Amniotic stem cell (primary cell): ENCODE measurements at regions not wholly inside any gene's neighbourhood (a gene's known extent, or its start where the extent isn't known, plus 50 kb on each side); places are given as distances from the start of the nearest gene placed in this dataset.

Experiments used
- DNase-seq: peaks from one replicate; lab custom pipeline; 2025; lab: John Stamatoyannopoulos, UW

GRCh38 chr20:53837126-53837826 is 233.1 kb downstream of the BCAS1 start:
- no peak for DNase-seq

GRCh38 chr20:53834749-53835148 is 235.6 kb downstream of the BCAS1 start:
- DNase-seq = no peak

- no peak for DNase-seq
These were observed 236.3 kb downstream of the BCAS1 start for GRCh38 chr20:53834062-53834442.

GRCh38 chr20:53833333-53834061 is 236.9 kb downstream of the BCAS1 start:
- no peak for DNase-seq

- DNase-seq = no peak
These were observed 237.9 kb downstream of the BCAS1 start for GRCh38 chr20:53832499-53832898.

GRCh38 chr20:53831812-53832211 is 238.2 kb upstream of the ZNF217 start:
- DNase-seq = no peak

- no peak for DNase-seq
These were observed 237.6 kb upstream of the ZNF217 start for GRCh38 chr20:53831228-53831627.

- DNase-seq = no peak
These were observed 236.3 kb upstream of the ZNF217 start for GRCh38 chr20:53829724-53830521.

GRCh38 chr20:53829255-53829723 is 235.7 kb upstream of the ZNF217 start:
- peak; percentile 94 for DNase-seq

GRCh38 chr20:53828682-53829254 is 235.1 kb upstream of the ZNF217 start:
- DNase-seq = peak; percentile 75

- peak; percentile 59 for DNase-seq
These were observed 234.5 kb upstream of the ZNF217 start for GRCh38 chr20:53828088-53828681.

GRCh38 chr20:53827292-53828087 is 233.9 kb upstream of the ZNF217 start:
- no peak for DNase-seq

GRCh38 chr20:53826597-53827291 is 233.1 kb upstream of the ZNF217 start:
- DNase-seq = no peak

- no peak for DNase-seq
These were observed 232.5 kb upstream of the ZNF217 start for GRCh38 chr20:53826090-53826489.

- no peak for DNase-seq
These were observed 231.6 kb upstream of the ZNF217 start for GRCh38 chr20:53825282-53825681.

- DNase-seq = no peak
These were observed 231.1 kb upstream of the ZNF217 start for GRCh38 chr20:53824779-53825178.

- DNase-seq = no peak
These were observed 229.6 kb upstream of the ZNF217 start for GRCh38 chr20:53823121-53823764.

GRCh38 chr20:53822534-53822933 is 228.9 kb upstream of the ZNF217 start:
- no peak for DNase-seq

GRCh38 chr20:53819973-53820451 is 226.4 kb upstream of the ZNF217 start:
- no peak for DNase-seq
